DOHH2 (cell line): ENCODE measurements at regions not wholly inside any gene's neighbourhood (a gene's known extent, or its start where the extent isn't known, plus 50 kb on each side); places are given as distances from the start of the nearest gene placed in this dataset.

ENCODE experiments used
- H3F3A ChIP-seq: fragments of 200-600 bp; sonication (generic), shearing (Covaris generic); 2 replicates; pipeline ENCODE4 v1.6.0; 2016; ENCODE audit warnings: antibody characterized with exemption, mild to moderate bottlenecking; ENCODE audit not compliant: control insufficient read depth, insufficient read depth
- H3K27ac ChIP-seq: fragments of 200-600 bp; sonication (generic); 2 replicates; pipeline ENCODE4 v1.5.1; 2014; ENCODE audit warnings: low read depth, mild to moderate bottlenecking, low read length, moderate library complexity
- H3K27me3 ChIP-seq: fragments of 200-600 bp; sonication (generic); 2 replicates; pipeline ENCODE4 v1.6.1; 2014; ENCODE audit warnings: mild to moderate bottlenecking, low read length, mixed read lengths; ENCODE audit not compliant: control insufficient read depth
- H3K36me3 ChIP-seq: fragments of 200-600 bp; sonication (generic); 2 replicates; pipeline ENCODE4 v1.6.1; 2014; ENCODE audit warnings: mild to moderate bottlenecking, low read length, moderate library complexity, mixed read lengths; ENCODE audit not compliant: control insufficient read depth
- H3K4me1 ChIP-seq: fragments of 200-600 bp; sonication (generic); 2 replicates; pipeline ENCODE4 v1.6.1; 2014; ENCODE audit warnings: mild to moderate bottlenecking, low read length, mixed read lengths; ENCODE audit not compliant: control insufficient read depth
- H3K4me2 ChIP-seq: fragments of 200-600 bp; sonication (generic); 2 replicates; pipeline ENCODE4 v1.6.0; 2014; ENCODE audit warnings: mild to moderate bottlenecking, low read length, moderate library complexity
- H3K4me3 ChIP-seq: fragments of 200-600 bp; sonication (generic); 2 replicates; pipeline ENCODE4 v1.5.1; 2014; ENCODE audit warnings: mild to moderate bottlenecking, low read length, mixed read lengths
- H3K79me2 ChIP-seq: fragments of 200-600 bp; sonication (generic); 2 replicates; pipeline ENCODE4 v1.6.1; 2014; ENCODE audit warnings: mild to moderate bottlenecking, low read length, mixed read lengths; ENCODE audit not compliant: control insufficient read depth
- H3K9me2 ChIP-seq: fragments of 200-600 bp; sonication (generic); replicated peaks from 2 replicates; pipeline ENCODE4 v1.6.1; 2014; ENCODE audit warnings: mild to moderate bottlenecking, low read length, mixed read lengths; ENCODE audit not compliant: control insufficient read depth
- H3K9me3 ChIP-seq: fragments of 200-600 bp; sonication (generic); 2 replicates; pipeline ENCODE4 v1.6.1; 2014; ENCODE audit warnings: antibody characterized with exemption, low read length, mixed read lengths; ENCODE audit not compliant: control insufficient read depth, insufficient read depth
- H4K20me1 ChIP-seq: fragments of 200-600 bp; sonication (generic); 2 replicates; pipeline ENCODE4 v1.6.0; 2014; ENCODE audit warnings: low read depth, mild to moderate bottlenecking, antibody characterized with exemption, low read length, moderate library complexity; ENCODE audit not compliant: control insufficient read depth, insufficient read depth
- EZH2phosphoT487 ChIP-seq: fragments of 200-600 bp; sonication (generic); IDR thresholded peaks from 2 replicates; pipeline ENCODE4 v1.6.1; 2017; ENCODE audit warnings: borderline replicate concordance, mild to moderate bottlenecking, antibody characterized with exemption, low read length, moderate library complexity, mixed read lengths
- TF ChIP-seq, protein P1 (sequence below): fragments of 200-600 bp; sonication (generic); IDR thresholded peaks from one replicate; pipeline ENCODE4 v1.5.1; 2014; ENCODE audit warnings: antibody characterized with exemption, mild to moderate bottlenecking, low read depth, low read length; ENCODE audit not compliant: poor library complexity, severe bottlenecking

- TF ChIP-seq, protein P1, sequence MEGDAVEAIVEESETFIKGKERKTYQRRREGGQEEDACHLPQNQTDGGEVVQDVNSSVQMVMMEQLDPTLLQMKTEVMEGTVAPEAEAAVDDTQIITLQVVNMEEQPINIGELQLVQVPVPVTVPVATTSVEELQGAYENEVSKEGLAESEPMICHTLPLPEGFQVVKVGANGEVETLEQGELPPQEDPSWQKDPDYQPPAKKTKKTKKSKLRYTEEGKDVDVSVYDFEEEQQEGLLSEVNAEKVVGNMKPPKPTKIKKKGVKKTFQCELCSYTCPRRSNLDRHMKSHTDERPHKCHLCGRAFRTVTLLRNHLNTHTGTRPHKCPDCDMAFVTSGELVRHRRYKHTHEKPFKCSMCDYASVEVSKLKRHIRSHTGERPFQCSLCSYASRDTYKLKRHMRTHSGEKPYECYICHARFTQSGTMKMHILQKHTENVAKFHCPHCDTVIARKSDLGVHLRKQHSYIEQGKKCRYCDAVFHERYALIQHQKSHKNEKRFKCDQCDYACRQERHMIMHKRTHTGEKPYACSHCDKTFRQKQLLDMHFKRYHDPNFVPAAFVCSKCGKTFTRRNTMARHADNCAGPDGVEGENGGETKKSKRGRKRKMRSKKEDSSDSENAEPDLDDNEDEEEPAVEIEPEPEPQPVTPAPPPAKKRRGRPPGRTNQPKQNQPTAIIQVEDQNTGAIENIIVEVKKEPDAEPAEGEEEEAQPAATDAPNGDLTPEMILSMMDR, result no peak
- TF ChIP-seq EZH2phosphoT487, result no peak
- H3K4me3 ChIP-seq, result no peak overlapping the region
These were observed 415.1 kb upstream of the NEGR1 start for GRCh38 chr1:72697410-72697809.

DNA sequence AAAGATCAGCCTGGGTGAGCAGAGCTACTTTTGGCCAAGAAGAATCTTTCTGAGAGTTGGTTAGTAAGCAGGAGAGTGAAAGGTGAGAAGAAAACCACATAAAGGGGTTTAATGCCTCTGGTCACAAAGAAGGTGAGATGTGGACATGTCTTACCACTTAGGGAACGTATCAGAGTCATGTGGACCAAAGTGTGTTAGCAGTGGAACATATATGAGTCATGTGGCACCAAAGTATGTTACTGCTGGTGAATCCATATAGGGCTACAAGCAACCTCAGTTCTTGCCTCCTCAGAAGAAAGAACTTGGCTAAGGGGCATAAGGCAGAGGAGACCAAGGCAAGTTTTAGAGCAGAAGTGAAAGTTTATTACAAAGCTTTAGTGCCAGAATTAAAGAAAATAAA, 411.6 kb upstream of the NEGR1 start:
- Histone ChIP-seq H3K9me3 (peaks cover 4% of the 10 kb centered on the region; the same call in 1 of the 2 replicates), H3K4me1 (no peaks in the 10 kb centered on the region), H3K27ac (no peak overlapping the region)

More at GRCh38 chr1:72697410-72697809, 415.1 kb upstream of the NEGR1 start:
- H3K27ac ChIP-seq, result no peak overlapping the region
- no peak overlapping the region for H3K4me2 ChIP-seq
- H3K9me2 ChIP-seq, result no peaks in the 10 kb centered on the region
- H3F3A ChIP-seq, result no peaks in the 10 kb centered on the region
- no peaks in the 10 kb centered on the region for H3K9me3 ChIP-seq
- H3K36me3 ChIP-seq, result no peaks in the 10 kb centered on the region
- H4K20me1 ChIP-seq, result no peaks in the 10 kb centered on the region
- no peaks in the 10 kb centered on the region for H3K79me2 ChIP-seq
- no peaks in the 10 kb centered on the region for H3K4me1 ChIP-seq
- H3K27me3 ChIP-seq, result no peaks in the 10 kb centered on the region

DNA sequence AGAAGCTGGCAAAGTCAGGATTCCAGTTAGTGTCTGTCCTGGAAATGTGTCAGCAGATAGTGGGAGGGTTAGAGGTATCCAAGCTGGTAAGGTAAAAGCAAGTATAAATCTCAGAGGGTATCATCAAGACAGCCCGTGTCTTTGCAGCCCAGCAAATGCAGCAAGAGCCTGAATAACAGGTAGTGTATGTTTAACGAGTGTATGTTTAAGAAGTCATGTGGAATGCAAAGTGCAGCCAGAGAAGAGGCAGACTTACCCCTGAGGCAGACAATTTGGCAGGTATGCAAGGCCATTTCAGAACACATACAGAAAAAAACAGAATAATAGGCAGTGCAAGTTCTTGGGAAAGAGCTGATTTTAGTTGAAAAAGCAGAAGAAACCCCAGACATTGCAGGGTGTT, 411.0 kb upstream of the NEGR1 start:
- Histone ChIP-seq H4K20me1 (no peaks in the 10 kb centered on the region), H3K4me3 (no peak overlapping the region), H3K79me2 (no peaks in the 10 kb centered on the region), H3K4me1 (no peaks in the 10 kb centered on the region), H3K4me2 (no peak overlapping the region), H3K9me2 (no peaks in the 10 kb centered on the region), H3K36me3 (no peaks in the 10 kb centered on the region), H3F3A (no peaks in the 10 kb centered on the region), H3K9me3 (peaks cover 4% of the 10 kb centered on the region; the same call in 1 of the 2 replicates), H3K27me3 (no peaks in the 10 kb centered on the region), H3K27ac (no peak overlapping the region)
- TF ChIP-seq EZH2phosphoT487, result no peak
- TF ChIP-seq, protein P1, result no peak

More for the DNA sequence above, 411.6 kb upstream of the NEGR1 start:
- Histone ChIP-seq H3F3A (no peaks in the 10 kb centered on the region), H3K4me3 (no peak overlapping the region), H4K20me1 (no peaks in the 10 kb centered on the region), H3K79me2 (no peaks in the 10 kb centered on the region), H3K4me2 (no peak overlapping the region), H3K36me3 (no peaks in the 10 kb centered on the region), H3K9me2 (no peaks in the 10 kb centered on the region), H3K27me3 (no peaks in the 10 kb centered on the region)
- TF ChIP-seq EZH2phosphoT487, result no peak
- TF ChIP-seq, protein P1, result no peak
